ENCODE measurements at regions not wholly inside any gene's neighbourhood (a gene's known extent, or its start where the extent isn't known, plus 50 kb on each side); places are given as distances from the start of the nearest gene placed in this dataset.

GRCh38 chr12:14262771-14263511, 102.5 kb upstream of the ATF7IP start:
- H3K36me3 Mint-ChIP-seq = peaks cover 24% of the 10 kb centered on the region
- H3K4me3 Mint-ChIP-seq = no peak overlapping the region
- DNase-seq = no peak
- peaks cover 17% of the 10 kb centered on the region for H3K9me3 Mint-ChIP-seq
- no peaks in the 10 kb centered on the region for H3K27me3 Mint-ChIP-seq
- H3K27ac Mint-ChIP-seq = no peak overlapping the region
- H3K4me1 Mint-ChIP-seq = peaks cover 23% of the 10 kb centered on the region

GRCh38 chr12:14263742-14264141, 101.7 kb upstream of the ATF7IP start:
- H3K27me3 Mint-ChIP-seq = no peaks in the 10 kb centered on the region
- DNase-seq = no peak
- H3K4me1 Mint-ChIP-seq = peaks cover 16% of the 10 kb centered on the region
- H3K9me3 Mint-ChIP-seq = peaks cover 12% of the 10 kb centered on the region
- H3K4me3 Mint-ChIP-seq = no peak overlapping the region
- no peak overlapping the region for H3K27ac Mint-ChIP-seq
- peaks cover 16% of the 10 kb centered on the region for H3K36me3 Mint-ChIP-seq

- H3K27ac Mint-ChIP-seq = no peak overlapping the region
Observed at GRCh38 chr12:14264316-14264715, 101.2 kb upstream of the ATF7IP start.

GRCh38 chr12:14264778-14265177, 100.7 kb upstream of the ATF7IP start:
- H3K4me1 Mint-ChIP-seq = peaks cover 11% of the 10 kb centered on the region
- no peaks in the 10 kb centered on the region for H3K27me3 Mint-ChIP-seq
- H3K36me3 Mint-ChIP-seq = peaks cover 8% of the 10 kb centered on the region
- H3K9me3 Mint-ChIP-seq = peaks cover 10% of the 10 kb centered on the region
- no peak for DNase-seq
- no peak overlapping the region for H3K27ac Mint-ChIP-seq
- H3K4me3 Mint-ChIP-seq = no peak overlapping the region

More at GRCh38 chr12:14264316-14264715, 101.2 kb upstream of the ATF7IP start:
- Mint-ChIP-seq H3K9me3 (peaks cover 10% of the 10 kb centered on the region), H3K27me3 (no peaks in the 10 kb centered on the region), H3K4me1 (peaks cover 13% of the 10 kb centered on the region), H3K36me3 (peaks cover 12% of the 10 kb centered on the region), H3K4me3 (no peak overlapping the region)
- no peak for DNase-seq

- H3K27ac Mint-ChIP-seq = no peak overlapping the region
Observed at GRCh38 chr12:14268120-14268515, 97.4 kb upstream of the ATF7IP start.

DNA sequence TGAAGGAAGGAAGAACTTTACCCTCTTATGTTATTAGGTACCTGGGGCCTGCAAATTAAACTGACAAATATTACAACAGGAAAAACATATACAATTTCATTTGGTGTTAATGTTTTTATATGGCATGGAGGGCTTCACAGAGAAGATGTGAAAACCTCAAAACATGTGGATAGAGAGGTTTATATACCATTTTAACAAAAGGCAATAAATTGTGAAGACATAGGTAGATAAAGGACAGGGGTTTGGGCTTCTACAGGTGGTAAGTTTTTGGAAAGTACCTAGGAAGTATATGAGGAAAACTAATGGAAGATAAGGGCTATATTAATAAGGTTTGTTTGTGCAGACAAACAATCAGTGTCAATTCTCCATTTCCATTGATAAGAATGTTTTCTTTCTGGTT, 95.1 kb upstream of the ATF7IP start:
- H3K4me3 Mint-ChIP-seq = no peak overlapping the region
- H3K36me3 Mint-ChIP-seq = peaks cover 10% of the 10 kb centered on the region
- H3K27ac Mint-ChIP-seq = no peak overlapping the region
- no peak for DNase-seq
- H3K4me1 Mint-ChIP-seq = peaks cover 7% of the 10 kb centered on the region
- peaks cover 18% of the 10 kb centered on the region for H3K9me3 Mint-ChIP-seq
- H3K27me3 Mint-ChIP-seq = no peaks in the 10 kb centered on the region

More at GRCh38 chr12:14268120-14268515, 97.4 kb upstream of the ATF7IP start:
- Mint-ChIP-seq H3K27me3 (no peaks in the 10 kb centered on the region), H3K9me3 (peaks cover 17% of the 10 kb centered on the region), H3K36me3 (peaks cover 9% of the 10 kb centered on the region), H3K4me3 (no peak overlapping the region), H3K4me1 (peaks cover 5% of the 10 kb centered on the region)
- no peak for DNase-seq

GRCh38 chr12:14272956-14273912, 92.2 kb upstream of the ATF7IP start:
- H3K4me3 Mint-ChIP-seq = no peak overlapping the region
- peaks cover 20% of the 10 kb centered on the region for H3K9me3 Mint-ChIP-seq
- peaks cover 10% of the 10 kb centered on the region for H3K36me3 Mint-ChIP-seq
- H3K4me1 Mint-ChIP-seq = peaks cover 8% of the 10 kb centered on the region
- no peaks in the 10 kb centered on the region for H3K27me3 Mint-ChIP-seq
- peak overlapping the region; percentile 11 for H3K27ac Mint-ChIP-seq
- no peak for DNase-seq

DNA sequence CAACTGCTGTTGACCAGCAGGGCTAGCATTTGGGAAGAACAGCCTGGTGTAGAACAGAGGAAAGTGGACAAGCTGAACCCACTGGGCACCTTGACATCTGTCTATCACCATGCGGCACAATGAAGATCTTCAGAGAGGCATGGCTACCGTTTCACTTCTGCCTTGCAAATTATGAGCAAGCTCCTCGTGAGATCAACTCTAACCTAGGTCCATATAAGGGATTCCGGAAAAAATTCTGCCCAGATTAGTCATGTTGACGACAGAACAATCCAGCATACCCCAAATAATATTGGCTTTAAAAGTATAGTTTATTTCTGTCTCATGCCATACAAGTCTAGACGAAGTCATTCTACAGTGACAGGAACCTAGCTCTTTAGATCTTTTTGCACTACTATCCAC, 91.6 kb upstream of the ATF7IP start:
- peaks cover 20% of the 10 kb centered on the region for H3K9me3 Mint-ChIP-seq
- H3K4me3 Mint-ChIP-seq = no peak overlapping the region
- H3K4me1 Mint-ChIP-seq = peaks cover 8% of the 10 kb centered on the region
- DNase-seq = no peak
- no peaks in the 10 kb centered on the region for H3K27me3 Mint-ChIP-seq
- no peak overlapping the region for H3K27ac Mint-ChIP-seq
- peaks cover 10% of the 10 kb centered on the region for H3K36me3 Mint-ChIP-seq

- no peak overlapping the region for H3K27ac Mint-ChIP-seq
- H3K4me1 Mint-ChIP-seq = peaks cover 8% of the 10 kb centered on the region
- H3K36me3 Mint-ChIP-seq = peaks cover 10% of the 10 kb centered on the region
- no peaks in the 10 kb centered on the region for H3K27me3 Mint-ChIP-seq
- H3K4me3 Mint-ChIP-seq = no peak overlapping the region
- no peak for DNase-seq
- H3K9me3 Mint-ChIP-seq = peaks cover 19% of the 10 kb centered on the region
Observed at GRCh38 chr12:14275111-14275510, 90.4 kb upstream of the ATF7IP start.

DNA sequence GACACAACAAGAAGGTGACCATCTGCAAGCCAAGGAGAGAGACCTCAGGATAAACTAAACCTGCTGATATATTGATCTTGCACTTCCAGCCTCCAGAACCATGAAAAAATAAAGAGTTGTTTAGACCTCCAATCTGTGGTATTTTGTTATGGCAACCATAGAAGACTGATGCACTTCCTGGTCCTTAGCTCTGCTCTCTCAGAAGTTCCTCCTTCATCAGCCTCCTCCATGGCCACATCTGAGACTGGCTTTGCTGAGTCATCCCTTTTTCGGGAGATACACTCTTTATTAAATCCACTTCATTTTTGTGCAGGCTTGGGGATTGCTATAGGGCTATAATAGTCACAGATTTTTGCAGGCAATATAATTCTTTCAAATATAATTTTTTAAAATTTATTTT, 89.6 kb upstream of the ATF7IP start:
- H3K27ac Mint-ChIP-seq = no peak overlapping the region
- no peaks in the 10 kb centered on the region for H3K27me3 Mint-ChIP-seq
- no peak overlapping the region for H3K4me3 Mint-ChIP-seq
- peaks cover 5% of the 10 kb centered on the region for H3K36me3 Mint-ChIP-seq
- peaks cover 16% of the 10 kb centered on the region for H3K9me3 Mint-ChIP-seq
- H3K4me1 Mint-ChIP-seq = peaks cover 8% of the 10 kb centered on the region
- no peak for DNase-seq

- no peak overlapping the region for H3K4me3 Mint-ChIP-seq
- H3K27me3 Mint-ChIP-seq = no peaks in the 10 kb centered on the region
- no peak overlapping the region for H3K27ac Mint-ChIP-seq
- peaks cover 5% of the 10 kb centered on the region for H3K36me3 Mint-ChIP-seq
- H3K9me3 Mint-ChIP-seq = peaks cover 12% of the 10 kb centered on the region
- H3K4me1 Mint-ChIP-seq = peaks cover 5% of the 10 kb centered on the region
- no peak for DNase-seq
Observed at GRCh38 chr12:14278294-14278953, 87.1 kb upstream of the ATF7IP start.

DNA sequence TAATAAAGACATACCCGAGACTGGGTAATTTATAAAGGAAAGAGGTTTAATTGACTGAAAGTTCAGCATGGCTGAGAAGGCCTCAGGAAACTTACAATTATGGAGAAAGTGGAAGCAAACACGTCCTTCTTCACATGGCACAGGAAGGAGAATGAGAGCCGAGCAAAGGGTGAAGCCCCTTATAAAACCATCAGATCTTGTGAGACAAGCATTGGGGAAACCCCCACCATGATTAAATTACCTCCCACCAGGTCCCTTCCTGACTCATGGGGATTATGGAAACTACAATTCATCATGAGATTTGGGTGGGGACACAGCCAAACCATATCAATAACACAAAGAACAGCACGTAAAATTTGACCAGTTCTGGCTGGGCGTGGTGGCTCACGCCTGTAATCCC, 85.6 kb upstream of the ATF7IP start:
- H3K27ac Mint-ChIP-seq = no peak overlapping the region
- no peaks in the 10 kb centered on the region for H3K27me3 Mint-ChIP-seq
- H3K4me1 Mint-ChIP-seq = peaks cover 8% of the 10 kb centered on the region
- peaks cover 4% of the 10 kb centered on the region for H3K36me3 Mint-ChIP-seq
- H3K4me3 Mint-ChIP-seq = no peak overlapping the region
- DNase-seq = peak; percentile 12
- peaks cover 10% of the 10 kb centered on the region for H3K9me3 Mint-ChIP-seq

DNA sequence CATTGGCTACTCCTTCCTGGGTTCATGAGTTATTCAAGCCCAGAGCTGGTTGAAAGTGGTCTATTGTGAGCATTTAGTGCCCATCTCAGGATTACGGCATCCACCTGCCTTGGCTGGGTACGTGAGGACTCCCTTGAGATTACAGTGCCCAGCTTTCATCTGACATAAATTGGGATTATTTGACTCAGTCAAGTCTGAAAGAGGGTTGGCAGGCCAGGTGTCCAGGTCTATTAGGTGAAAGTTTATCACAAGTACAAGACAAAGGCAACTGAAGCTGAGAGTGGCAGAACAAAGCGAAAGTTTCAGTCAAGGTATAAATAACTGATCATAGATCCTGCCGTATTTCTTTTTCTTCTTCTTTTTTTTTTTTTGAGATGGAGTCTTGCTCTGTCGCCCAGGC, 84.6 kb upstream of the ATF7IP start:
- peaks cover 3% of the 10 kb centered on the region for H3K36me3 Mint-ChIP-seq
- DNase-seq = no peak
- no peaks in the 10 kb centered on the region for H3K27me3 Mint-ChIP-seq
- no peak overlapping the region for H3K4me3 Mint-ChIP-seq
- H3K27ac Mint-ChIP-seq = no peak overlapping the region
- peaks cover 10% of the 10 kb centered on the region for H3K9me3 Mint-ChIP-seq
- peaks cover 7% of the 10 kb centered on the region for H3K4me1 Mint-ChIP-seq

DNA sequence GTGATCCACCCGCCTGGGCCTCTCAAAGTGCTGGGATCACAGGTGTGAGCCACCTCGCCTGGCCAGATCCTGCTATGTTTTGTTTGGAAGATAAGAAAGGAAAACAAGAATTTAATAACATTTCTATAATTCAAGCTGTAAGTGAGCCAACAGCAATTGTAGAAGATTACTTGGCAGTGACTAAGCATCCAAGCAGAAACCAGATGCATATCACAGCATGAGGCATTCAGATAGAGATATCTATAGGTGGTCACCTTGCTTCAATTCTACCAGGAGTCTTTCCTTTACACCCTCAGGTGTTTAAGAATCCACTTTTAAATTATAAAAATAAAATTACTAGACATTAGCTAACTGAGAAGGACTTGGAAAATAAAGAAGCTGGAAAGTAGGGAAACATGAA, 83.9 kb upstream of the ATF7IP start:
- no peak overlapping the region for H3K27ac Mint-ChIP-seq
- no peak overlapping the region for H3K4me3 Mint-ChIP-seq
- peaks cover 3% of the 10 kb centered on the region for H3K36me3 Mint-ChIP-seq
- no peaks in the 10 kb centered on the region for H3K27me3 Mint-ChIP-seq
- no peak for DNase-seq
- peaks cover 6% of the 10 kb centered on the region for H3K4me1 Mint-ChIP-seq
- H3K9me3 Mint-ChIP-seq = peaks cover 10% of the 10 kb centered on the region

All from activated naive CD8-positive, alpha-beta T cell treated with anti-CD3 and anti-CD28 coated beads for 36 hours (primary cell).